ENCODE measurements at regions not wholly inside any gene's neighbourhood (a gene's known extent, or its start where the extent isn't known, plus 50 kb on each side); places are given as distances from the start of the nearest gene placed in this dataset.
"Not testable (repeated sequence)": the region's sequence is repeated elsewhere in the genome, so short reads cannot be mapped to it uniquely, and the experiment has no call there.

- peak overlapping the region; percentile 59 for H3K27ac ChIP-seq (ENCODE audit: low read depth, low read length)
- H3K36me3 ChIP-seq (ENCODE audit: insufficient read depth, low read length) = no peaks in the 10 kb centered on the region
- H3K27me3 ChIP-seq (ENCODE audit: insufficient read depth, low read length) = no peaks in the 10 kb centered on the region
- peak overlapping the region; percentile 38 for H2AFZ ChIP-seq (ENCODE audit: low read length, unreplicated experiment)
- no peaks in the 10 kb centered on the region for H3K79me2 ChIP-seq (ENCODE audit: control insufficient read depth, insufficient read depth, low read length, unreplicated experiment)
- H3K4me3 ChIP-seq (ENCODE audit: low read depth, low read length) = no peak overlapping the region
- H3K4me1 ChIP-seq (ENCODE audit: control insufficient read depth, insufficient read depth, low read length, unreplicated experiment) = peaks cover 18% of the 10 kb centered on the region
Observed at GRCh38 chrX:3527166-3527565, 180.7 kb upstream of the MXRA5 start.

GRCh38 chrX:3526731-3527130 is 180.3 kb upstream of the MXRA5 start:
- Histone ChIP-seq H3K36me3 (ENCODE audit: insufficient read depth, low read length) (no peaks in the 10 kb centered on the region), H3K4me3 (ENCODE audit: low read depth, low read length) (no peak overlapping the region), H2AFZ (ENCODE audit: low read length, unreplicated experiment) (peak overlapping the region; percentile 38), H3K79me2 (ENCODE audit: control insufficient read depth, insufficient read depth, low read length, unreplicated experiment) (no peaks in the 10 kb centered on the region), H3K27ac (ENCODE audit: low read depth, low read length) (peak overlapping the region; percentile 59), H3K27me3 (ENCODE audit: insufficient read depth, low read length) (no peaks in the 10 kb centered on the region), H3K4me1 (ENCODE audit: control insufficient read depth, insufficient read depth, low read length, unreplicated experiment) (peaks cover 18% of the 10 kb centered on the region)

- Histone ChIP-seq H3K4me3 (ENCODE audit: low read depth, low read length) (peak overlapping the region; percentile 25; the same call in 1 of the 2 replicates), H3K4me1 (ENCODE audit: control insufficient read depth, insufficient read depth, low read length, unreplicated experiment) (peaks cover 18% of the 10 kb centered on the region), H3K79me2 (ENCODE audit: control insufficient read depth, insufficient read depth, low read length, unreplicated experiment) (no peaks in the 10 kb centered on the region), H2AFZ (ENCODE audit: low read length, unreplicated experiment) (peak overlapping the region; percentile 14), H3K36me3 (ENCODE audit: insufficient read depth, low read length) (no peaks in the 10 kb centered on the region), H3K27me3 (ENCODE audit: insufficient read depth, low read length) (no peaks in the 10 kb centered on the region), H3K27ac (ENCODE audit: low read depth, low read length) (peak overlapping the region; percentile 59; the same call in 1 of the 2 replicates)
Observed at GRCh38 chrX:3526071-3526470, 179.6 kb upstream of the MXRA5 start.

GRCh38 chrX:3522101-3522650 is 175.7 kb upstream of the MXRA5 start:
- peak overlapping the region; percentile 46 for H3K27ac ChIP-seq (ENCODE audit: low read depth, low read length)
- no peaks in the 10 kb centered on the region for H3K79me2 ChIP-seq (ENCODE audit: control insufficient read depth, insufficient read depth, low read length, unreplicated experiment)
- H3K27me3 ChIP-seq (ENCODE audit: insufficient read depth, low read length) = no peaks in the 10 kb centered on the region
- H2AFZ ChIP-seq (ENCODE audit: low read length, unreplicated experiment) = no peak overlapping the region
- peaks cover 29% of the 10 kb centered on the region for H3K4me1 ChIP-seq (ENCODE audit: control insufficient read depth, insufficient read depth, low read length, unreplicated experiment)
- H3K4me3 ChIP-seq (ENCODE audit: low read depth, low read length) = no peak overlapping the region
- no peaks in the 10 kb centered on the region for H3K36me3 ChIP-seq (ENCODE audit: insufficient read depth, low read length)

DNA sequence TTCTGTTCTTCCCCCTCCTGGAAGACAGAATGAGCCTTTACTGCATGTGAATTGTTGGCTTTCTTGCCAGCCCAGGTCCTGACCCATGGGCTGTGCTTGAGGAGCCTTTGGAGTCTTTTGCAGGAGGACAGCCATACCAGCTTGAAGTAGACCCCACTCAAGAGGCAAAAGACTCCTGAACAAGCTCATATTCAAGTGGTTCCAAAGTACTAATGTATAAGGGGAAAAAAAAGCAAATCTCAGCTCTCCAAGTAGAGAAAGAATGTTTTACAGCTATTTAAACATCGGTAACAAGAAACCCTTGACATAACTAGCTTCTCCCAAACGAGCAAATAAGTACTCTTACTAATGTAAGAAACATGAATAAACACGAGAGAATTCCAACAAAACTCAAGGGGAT is 174.9 kb upstream of the MXRA5 start:
- no peak overlapping the region for H3K4me3 ChIP-seq (ENCODE audit: low read depth, low read length)
- no peaks in the 10 kb centered on the region for H3K79me2 ChIP-seq (ENCODE audit: control insufficient read depth, insufficient read depth, low read length, unreplicated experiment)
- H3K27me3 ChIP-seq (ENCODE audit: insufficient read depth, low read length) = no peaks in the 10 kb centered on the region
- no peaks in the 10 kb centered on the region for H3K36me3 ChIP-seq (ENCODE audit: insufficient read depth, low read length)
- peak overlapping the region; percentile 46 for H3K27ac ChIP-seq (ENCODE audit: low read depth, low read length)
- H3K4me1 ChIP-seq (ENCODE audit: control insufficient read depth, insufficient read depth, low read length, unreplicated experiment) = peaks cover 24% of the 10 kb centered on the region
- no peak overlapping the region for H2AFZ ChIP-seq (ENCODE audit: low read length, unreplicated experiment)

DNA sequence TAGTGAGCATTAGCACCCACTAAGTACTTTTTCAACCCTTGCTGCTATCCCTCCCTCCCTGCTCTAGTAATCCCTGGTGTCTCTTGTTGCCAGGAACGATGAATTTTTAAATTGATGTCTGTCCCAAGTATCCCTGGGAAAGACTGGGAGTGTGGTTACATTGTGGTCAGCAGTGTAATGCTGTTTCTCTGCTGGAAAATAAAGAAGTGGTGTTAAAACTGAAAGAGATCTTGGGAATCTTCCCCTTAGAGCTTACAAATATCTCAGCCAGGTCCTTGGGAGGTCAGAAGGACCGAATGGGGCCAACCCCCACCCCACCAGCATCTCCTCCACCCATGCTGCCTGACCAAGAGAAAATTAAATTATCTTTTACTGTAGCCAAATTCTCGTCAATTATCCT is 174.5 kb upstream of the MXRA5 start:
- Histone ChIP-seq H2AFZ (ENCODE audit: low read length, unreplicated experiment) (no peak overlapping the region), H3K4me3 (ENCODE audit: low read depth, low read length) (no peak overlapping the region), H3K27ac (ENCODE audit: low read depth, low read length) (peak overlapping the region; percentile 46), H3K36me3 (ENCODE audit: insufficient read depth, low read length) (no peaks in the 10 kb centered on the region), H3K79me2 (ENCODE audit: control insufficient read depth, insufficient read depth, low read length, unreplicated experiment) (no peaks in the 10 kb centered on the region), H3K4me1 (ENCODE audit: control insufficient read depth, insufficient read depth, low read length, unreplicated experiment) (peaks cover 20% of the 10 kb centered on the region), H3K27me3 (ENCODE audit: insufficient read depth, low read length) (no peaks in the 10 kb centered on the region)

- Histone ChIP-seq H2AFZ (ENCODE audit: low read length, unreplicated experiment) (no peak overlapping the region), H3K4me1 (ENCODE audit: control insufficient read depth, insufficient read depth, low read length, unreplicated experiment) (peaks cover 19% of the 10 kb centered on the region), H3K36me3 (ENCODE audit: insufficient read depth, low read length) (no peaks in the 10 kb centered on the region)
Observed at GRCh38 chrX:3520458-3520857, 174.0 kb upstream of the MXRA5 start.

DNA sequence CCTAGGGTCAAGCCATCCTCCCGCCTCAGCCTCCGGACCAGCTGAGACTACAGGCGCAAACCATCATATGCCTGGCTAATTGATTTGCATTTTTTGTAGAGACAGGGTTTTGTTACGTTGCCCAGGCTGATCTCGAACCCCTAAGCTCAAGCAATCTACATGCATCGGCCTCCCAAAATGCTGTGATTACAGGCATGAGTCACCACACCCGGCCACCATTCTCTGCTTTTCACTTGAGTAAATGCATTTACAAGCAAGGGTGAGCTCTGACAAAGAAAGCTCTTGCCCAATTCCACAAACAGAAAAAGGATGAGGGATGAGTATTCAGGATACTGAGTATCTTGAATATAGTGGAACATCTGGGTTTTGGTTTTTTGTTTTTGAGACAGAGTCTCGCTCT is 172.9 kb upstream of the MXRA5 start:
- not testable (repeated sequence) for H2AFZ ChIP-seq (ENCODE audit: low read length, unreplicated experiment); H3K79me2 ChIP-seq (ENCODE audit: control insufficient read depth, insufficient read depth, low read length, unreplicated experiment); H3K36me3 ChIP-seq (ENCODE audit: insufficient read depth, low read length); H3K27me3 ChIP-seq (ENCODE audit: insufficient read depth, low read length)
- Histone ChIP-seq H3K4me1 (ENCODE audit: control insufficient read depth, insufficient read depth, low read length, unreplicated experiment) (peaks cover 27% of the 10 kb centered on the region), H3K27ac (ENCODE audit: low read depth, low read length) (peak overlapping the region; percentile 84), H3K4me3 (ENCODE audit: low read depth, low read length) (peak overlapping the region; percentile 57)

More at GRCh38 chrX:3520458-3520857, 174.0 kb upstream of the MXRA5 start:
- Histone ChIP-seq H3K4me3 (ENCODE audit: low read depth, low read length) (no peak overlapping the region), H3K79me2 (ENCODE audit: control insufficient read depth, insufficient read depth, low read length, unreplicated experiment) (no peaks in the 10 kb centered on the region), H3K27me3 (ENCODE audit: insufficient read depth, low read length) (no peaks in the 10 kb centered on the region), H3K27ac (ENCODE audit: low read depth, low read length) (no peak overlapping the region)

GRCh38 chrX:3518870-3519269 is 172.4 kb upstream of the MXRA5 start:
- Histone ChIP-seq H3K27me3 (ENCODE audit: insufficient read depth, low read length) (no peaks in the 10 kb centered on the region), H3K79me2 (ENCODE audit: control insufficient read depth, insufficient read depth, low read length, unreplicated experiment) (no peaks in the 10 kb centered on the region), H3K4me3 (ENCODE audit: low read depth, low read length) (peak overlapping the region; percentile 57), H3K36me3 (ENCODE audit: insufficient read depth, low read length) (no peaks in the 10 kb centered on the region), H2AFZ (ENCODE audit: low read length, unreplicated experiment) (peak overlapping the region; percentile 61), H3K4me1 (ENCODE audit: control insufficient read depth, insufficient read depth, low read length, unreplicated experiment) (peaks cover 27% of the 10 kb centered on the region), H3K27ac (ENCODE audit: low read depth, low read length) (peak overlapping the region; percentile 84)

DNA sequence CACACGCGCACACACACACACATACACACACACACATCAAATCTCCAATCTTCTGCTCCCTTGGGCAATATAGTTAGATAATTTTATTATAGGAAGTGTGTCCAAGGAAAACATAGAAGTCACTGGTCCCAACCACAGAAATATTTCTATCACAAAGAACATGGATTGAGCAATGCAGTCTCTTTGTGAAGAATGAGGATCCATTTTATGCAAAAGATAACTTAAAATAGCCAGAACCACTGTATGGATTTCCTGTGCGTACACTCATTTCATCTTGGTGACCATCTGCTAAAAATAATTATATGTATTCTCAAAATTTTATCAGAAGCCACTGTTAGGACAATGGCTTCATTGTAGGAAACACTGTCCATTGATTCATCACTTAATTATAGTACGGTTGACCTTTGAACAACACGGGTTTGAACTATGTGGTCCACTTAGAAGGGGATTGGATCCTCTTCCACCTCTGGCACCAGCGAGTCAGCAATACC is 169.6 kb upstream of the MXRA5 start:
- peak overlapping the region; percentile 81 for H3K27ac ChIP-seq (ENCODE audit: low read depth, low read length)
- no peak overlapping the region for H2AFZ ChIP-seq (ENCODE audit: low read length, unreplicated experiment)
- no peak overlapping the region for H3K4me3 ChIP-seq (ENCODE audit: low read depth, low read length)
- H3K27me3 ChIP-seq (ENCODE audit: insufficient read depth, low read length) = no peaks in the 10 kb centered on the region
- H3K36me3 ChIP-seq (ENCODE audit: insufficient read depth, low read length) = no peaks in the 10 kb centered on the region
- H3K79me2 ChIP-seq (ENCODE audit: control insufficient read depth, insufficient read depth, low read length, unreplicated experiment) = no peaks in the 10 kb centered on the region
- peaks cover 27% of the 10 kb centered on the region for H3K4me1 ChIP-seq (ENCODE audit: control insufficient read depth, insufficient read depth, low read length, unreplicated experiment)

- H3K36me3 ChIP-seq (ENCODE audit: insufficient read depth, low read length) = no peaks in the 10 kb centered on the region
- H3K4me1 ChIP-seq (ENCODE audit: control insufficient read depth, insufficient read depth, low read length, unreplicated experiment) = peaks cover 27% of the 10 kb centered on the region
- peak overlapping the region; percentile 81 for H3K27ac ChIP-seq (ENCODE audit: low read depth, low read length)
- no peaks in the 10 kb centered on the region for H3K79me2 ChIP-seq (ENCODE audit: control insufficient read depth, insufficient read depth, low read length, unreplicated experiment)
- peak overlapping the region; percentile 6 for H2AFZ ChIP-seq (ENCODE audit: low read length, unreplicated experiment)
- H3K27me3 ChIP-seq (ENCODE audit: insufficient read depth, low read length) = no peaks in the 10 kb centered on the region
- peak overlapping the region; percentile 53; the same call in 1 of the 2 replicates for H3K4me3 ChIP-seq (ENCODE audit: low read depth, low read length)
Observed at GRCh38 chrX:3514996-3515395, 168.5 kb upstream of the MXRA5 start.
